PC-3 (cell line): ENCODE measurements at regions not wholly inside any gene's neighbourhood (a gene's known extent, or its start where the extent isn't known, plus 50 kb on each side); places are given as distances from the start of the nearest gene placed in this dataset.
"Not testable (repeated sequence)": the region's sequence is repeated elsewhere in the genome, so short reads cannot be mapped to it uniquely, and the experiment has no call there.

ENCODE experiments used
- ATAC-seq: fragments of 200-7000 bp; cut with Tn5 transposase; 2 replicates; pipeline ENCODE4 v1.9.1; 2020; ENCODE audit warnings: mild to moderate bottlenecking, moderate library complexity
- BruUV-seq: library from RNA; stranded (reverse); fragments of 400-500 nt; replicated peaks from 2 replicates; lab custom pipeline; 2021; lab: Mats Ljungman, UMichigan
- CTCF ChIA-PET: fragments of 300-600 bp; sonication (Branson Sonifier 250); formaldehyde crosslinking; loops from one replicate; lab custom pipeline; 2022; ENCODE audit warnings: antibody characterized with exemption; lab: Charles Lee
- POLR2A ChIA-PET: fragments of 300-600 bp; sonication (Branson Sonifier 250); formaldehyde crosslinking; loops from one replicate; lab custom pipeline; 2022; ENCODE audit warnings: antibody characterized with exemption; ENCODE audit not compliant: unreplicated experiment; lab: Charles Lee
- DNase-seq: peaks from one replicate; pipeline ENCODE4 v3.0.0-alpha.2; 2015
- H2AFZ ChIP-seq: fragments of 300-600 bp; sonication (generic); 2 replicates; pipeline ENCODE4 v1.6.0; 2016; ENCODE audit warnings: antibody characterized with exemption, low read length
- H3F3A ChIP-seq: fragments of 300-600 bp; sonication (generic); one replicate; pipeline ENCODE4 v1.6.0; 2017; ENCODE audit warnings: antibody characterized with exemption, low read length, control low read depth, mild to moderate bottlenecking; ENCODE audit not compliant: unreplicated experiment
- H3K27ac ChIP-seq: fragments of 300-600 bp; sonication (generic); 2 replicates; pipeline ENCODE4 v1.5.1; 2016; ENCODE audit warnings: mild to moderate bottlenecking, low read length
- H3K27me3 ChIP-seq: fragments of 300-600 bp; sonication (generic); 2 replicates; pipeline ENCODE4 v1.6.1; 2016; ENCODE audit warnings: low read length, mixed read lengths
- H3K36me3 ChIP-seq: fragments of 300-600 bp; sonication (generic); 2 replicates; pipeline ENCODE4 v1.6.1; 2016; ENCODE audit warnings: low read depth, mixed run types, low read length, mixed read lengths
- H3K4me1 ChIP-seq: fragments of 300-600 bp; sonication (generic); 2 replicates; pipeline ENCODE4 v1.5.1; 2016; ENCODE audit warnings: low read length; ENCODE audit not compliant: insufficient read depth
- H3K4me2 ChIP-seq: fragments of 300-600 bp; sonication (generic); 2 replicates; pipeline ENCODE4 v1.6.0; 2016; ENCODE audit warnings: low read length
- H3K4me3 ChIP-seq: fragments of 300-600 bp; sonication (generic); 2 replicates; pipeline ENCODE4 v1.5.1; 2016; ENCODE audit warnings: mild to moderate bottlenecking, low read length, mixed read lengths
- H3K79me2 ChIP-seq: fragments of 300-600 bp; sonication (generic); 2 replicates; pipeline ENCODE4 v1.6.1; 2017; ENCODE audit warnings: low read length, mixed read lengths
- H3K9ac ChIP-seq: fragments of 300-600 bp; sonication (generic); 2 replicates; pipeline ENCODE4 v1.6.0; 2016; ENCODE audit warnings: mild to moderate bottlenecking, low read length
- H3K9me2 ChIP-seq: fragments of 300-600 bp; sonication (generic); replicated peaks from 2 replicates; pipeline ENCODE4 v1.6.1; 2016; ENCODE audit warnings: mixed run types, low read length, mixed read lengths
- H3K9me3 ChIP-seq: fragments of 300-600 bp; sonication (generic); 2 replicates; pipeline ENCODE4 v1.6.1; 2016; ENCODE audit warnings: low read length, mixed read lengths
- H4K20me1 ChIP-seq: fragments of 300-600 bp; sonication (generic); 2 replicates; pipeline ENCODE4 v1.6.1; 2016; ENCODE audit warnings: low read length, mixed read lengths
- EZH2 ChIP-seq: fragments of 300-600 bp; sonication (generic); IDR thresholded peaks from one replicate; pipeline ENCODE4 v1.6.1; 2017; ENCODE audit warnings: antibody characterized with exemption, mild to moderate bottlenecking, low read length; ENCODE audit not compliant: unreplicated experiment
- EZH2phosphoT487 ChIP-seq: fragments of 300-600 bp; sonication (generic); IDR thresholded peaks from 2 replicates; pipeline ENCODE4 v1.6.1; 2018; ENCODE audit warnings: mild to moderate bottlenecking, antibody characterized with exemption, low read length, borderline replicate concordance
- intact Hi-C: fragments of 100-400 bp; cut with micrococcal nuclease; formaldehyde crosslinking; loops from 2 replicates; pipeline ENCODE4 v1.9.0; 2023
- TF ChIP-seq, protein P1 (sequence below): fragments of 300-600 bp; sonication (generic); conservative IDR thresholded peaks from 2 replicates; pipeline ENCODE4 v1.5.1; 2017; ENCODE audit warnings: antibody characterized with exemption, low read depth, mild to moderate bottlenecking, low read length

DNA sequence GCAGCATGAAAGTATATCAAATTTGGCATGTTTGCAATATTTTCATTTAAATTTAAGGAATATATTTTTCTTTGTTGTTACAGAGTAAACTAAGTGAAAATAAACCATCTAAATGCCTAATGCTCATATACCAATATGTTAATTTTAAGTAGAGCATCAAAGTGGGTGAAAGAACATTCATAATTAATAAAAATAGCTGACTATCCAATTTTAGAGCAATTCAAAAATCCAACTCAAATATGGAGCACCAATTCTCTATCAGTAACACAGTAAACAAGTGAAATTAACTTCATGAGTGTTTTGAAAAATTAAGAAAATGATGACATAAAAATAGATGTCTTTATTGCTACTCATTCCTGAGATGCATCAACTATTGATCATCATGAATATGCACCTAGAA lies 893.0 kb downstream of the DSC3 start:
- H3K4me3 ChIP-seq, result no peak overlapping the region
- H4K20me1 ChIP-seq, result no peaks in the 10 kb centered on the region
- no peaks in the 10 kb centered on the region for H3K9me3 ChIP-seq
- H3K4me2 ChIP-seq, result no peak overlapping the region
- TF ChIP-seq EZH2phosphoT487, result no peak
- no peak for TF ChIP-seq EZH2
- TF ChIP-seq, protein P1, sequence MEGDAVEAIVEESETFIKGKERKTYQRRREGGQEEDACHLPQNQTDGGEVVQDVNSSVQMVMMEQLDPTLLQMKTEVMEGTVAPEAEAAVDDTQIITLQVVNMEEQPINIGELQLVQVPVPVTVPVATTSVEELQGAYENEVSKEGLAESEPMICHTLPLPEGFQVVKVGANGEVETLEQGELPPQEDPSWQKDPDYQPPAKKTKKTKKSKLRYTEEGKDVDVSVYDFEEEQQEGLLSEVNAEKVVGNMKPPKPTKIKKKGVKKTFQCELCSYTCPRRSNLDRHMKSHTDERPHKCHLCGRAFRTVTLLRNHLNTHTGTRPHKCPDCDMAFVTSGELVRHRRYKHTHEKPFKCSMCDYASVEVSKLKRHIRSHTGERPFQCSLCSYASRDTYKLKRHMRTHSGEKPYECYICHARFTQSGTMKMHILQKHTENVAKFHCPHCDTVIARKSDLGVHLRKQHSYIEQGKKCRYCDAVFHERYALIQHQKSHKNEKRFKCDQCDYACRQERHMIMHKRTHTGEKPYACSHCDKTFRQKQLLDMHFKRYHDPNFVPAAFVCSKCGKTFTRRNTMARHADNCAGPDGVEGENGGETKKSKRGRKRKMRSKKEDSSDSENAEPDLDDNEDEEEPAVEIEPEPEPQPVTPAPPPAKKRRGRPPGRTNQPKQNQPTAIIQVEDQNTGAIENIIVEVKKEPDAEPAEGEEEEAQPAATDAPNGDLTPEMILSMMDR, result no peak
- no peaks in the 10 kb centered on the region for H3K27me3 ChIP-seq
- H3K4me1 ChIP-seq, result no peaks in the 10 kb centered on the region
- no peak overlapping the region for H3K9ac ChIP-seq
- H3K79me2 ChIP-seq, result no peaks in the 10 kb centered on the region
- H3F3A ChIP-seq, result no peaks in the 10 kb centered on the region
- H2AFZ ChIP-seq, result no peak overlapping the region
- BruUV-seq, result no TSS peak
- POLR2A ChIA-PET, result no interaction called here
- ATAC-seq (no peak), DNase-seq (no peak)
- no peaks in the 10 kb centered on the region for H3K36me3 ChIP-seq
- intact Hi-C loops, result no loop called here
- H3K9me2 ChIP-seq, result no peaks in the 10 kb centered on the region
- CTCF ChIA-PET, result no interaction called here
- H3K27ac ChIP-seq, result no peak overlapping the region

DNA sequence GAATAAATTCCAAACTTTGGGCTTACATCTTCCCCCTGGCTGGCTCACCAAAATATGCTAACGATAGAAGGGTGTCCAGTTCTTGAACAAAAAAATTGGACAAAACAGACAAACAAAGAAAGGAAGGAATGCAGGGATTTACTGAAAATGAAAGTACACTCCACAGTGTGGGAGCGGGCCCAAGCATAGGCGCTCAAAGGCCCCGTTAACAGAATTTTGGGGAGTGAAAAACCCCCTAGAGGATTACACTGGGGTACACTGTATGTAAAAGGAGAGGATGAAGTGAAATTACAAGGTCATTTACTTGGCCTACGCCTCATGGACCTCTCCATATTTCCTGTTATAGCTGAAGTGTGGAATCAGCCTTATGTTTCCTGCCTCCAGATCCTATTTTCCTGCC lies 899.7 kb downstream of the DSC3 start:
- ATAC-seq, result no peak
- ChIA-PET POLR2A (no interaction called here), CTCF (no interaction called here)
- BruUV-seq, result no TSS peak
- Histone ChIP-seq H3K4me3 (no peak overlapping the region), H3K27ac (no peak overlapping the region), H3K9me3 (peaks cover 16% of the 10 kb centered on the region; the same call in 1 of the 2 replicates), H3K36me3 (0 out of 2 replicates have a peak, but pooled peaks cover 4% of the 10 kb centered on the region), H3F3A (no peaks in the 10 kb centered on the region), H3K9ac (no peak overlapping the region), H3K4me2 (no peak overlapping the region), H3K9me2 (no peaks in the 10 kb centered on the region), H3K4me1 (no peaks in the 10 kb centered on the region), H2AFZ (no peak overlapping the region), H3K79me2 (no peaks in the 10 kb centered on the region), H4K20me1 (no peaks in the 10 kb centered on the region), H3K27me3 (no peaks in the 10 kb centered on the region)
- DNase-seq, result no peak
- intact Hi-C loops, result no loop called here
- TF ChIP-seq EZH2, result no peak
- no peak for TF ChIP-seq EZH2phosphoT487
- TF ChIP-seq, protein P1, result no peak

DNA sequence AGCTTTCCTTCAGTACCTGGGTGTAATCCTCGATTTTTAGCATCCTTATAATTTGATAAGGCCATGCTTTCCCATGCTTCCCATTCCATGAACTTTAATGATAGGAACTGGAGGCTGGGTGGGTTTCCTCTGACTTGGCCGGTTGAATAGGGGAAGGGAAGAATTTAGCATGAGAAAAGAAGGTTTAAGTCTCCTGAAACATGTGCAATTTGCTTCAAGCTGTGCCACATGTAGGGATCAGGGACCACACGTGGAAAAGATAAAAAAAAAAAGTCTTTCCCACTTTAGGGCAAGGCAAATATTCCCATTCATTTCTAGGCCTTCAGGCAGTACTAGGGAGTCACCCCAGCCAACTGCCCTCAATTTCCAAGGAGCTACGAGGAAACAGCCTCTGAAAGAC lies 900.3 kb downstream of the DSC3 start:
- Histone ChIP-seq H2AFZ (no peak overlapping the region), H3K4me3 (no peak overlapping the region), H3K27me3 (no peaks in the 10 kb centered on the region), H3K36me3 (0 out of 2 replicates have a peak, but pooled peaks cover 4% of the 10 kb centered on the region), H3K9me3 (peaks cover 16% of the 10 kb centered on the region; the same call in 1 of the 2 replicates), H3K4me1 (no peaks in the 10 kb centered on the region), H3K4me2 (no peak overlapping the region), H3K79me2 (no peaks in the 10 kb centered on the region), H3K9me2 (no peaks in the 10 kb centered on the region), H4K20me1 (no peaks in the 10 kb centered on the region), H3K27ac (no peak overlapping the region), H3K9ac (no peak overlapping the region), H3F3A (no peaks in the 10 kb centered on the region)
- CTCF ChIA-PET, result no interaction called here
- no peak for DNase-seq
- TF ChIP-seq, protein P1, result no peak
- TF ChIP-seq EZH2 (no peak), EZH2phosphoT487 (no peak)
- POLR2A ChIA-PET, result no interaction called here
- no peak for ATAC-seq
- intact Hi-C loops, result no loop called here
- no TSS peak for BruUV-seq

DNA sequence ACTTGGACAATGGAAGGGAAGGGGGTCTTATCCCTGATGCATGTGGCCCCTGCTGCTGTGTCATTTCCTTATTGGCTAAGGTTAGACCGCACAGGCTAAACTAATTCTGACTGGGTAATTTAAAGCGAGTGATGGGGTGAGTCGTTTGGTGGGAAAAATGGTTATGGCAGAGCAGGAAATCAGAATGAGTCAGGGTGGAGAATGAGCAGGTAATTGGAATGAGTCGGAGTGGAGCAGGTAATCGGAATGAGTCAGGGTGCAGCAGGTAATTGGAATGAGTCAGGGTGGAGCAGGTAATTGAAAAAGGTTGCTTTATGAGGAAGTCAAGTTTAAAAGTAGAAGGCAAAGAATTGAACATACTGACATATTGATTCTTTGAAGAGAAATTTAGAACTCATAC lies 901.0 kb downstream of the DSC3 start:
- H3K27me3 ChIP-seq, H2AFZ ChIP-seq, BruUV-seq, H3K4me1 ChIP-seq, CTCF ChIA-PET, intact Hi-C loops, H3K9ac ChIP-seq, H4K20me1 ChIP-seq, H3K4me2 ChIP-seq, H3F3A ChIP-seq, H3K4me3 ChIP-seq, ATAC-seq, POLR2A ChIA-PET, H3K9me2 ChIP-seq, H3K79me2 ChIP-seq, H3K36me3 ChIP-seq: not testable (repeated sequence)
- Histone ChIP-seq H3K27ac (0 out of 2 replicates have a peak overlapping the region, but pooled peaks have one; percentile 26), H3K9me3 (peaks cover 16% of the 10 kb centered on the region; the same call in 1 of the 2 replicates)
- peak; percentile 41 for DNase-seq
